ENCODE measurements at regions not wholly inside any gene's neighbourhood (a gene's known extent, or its start where the extent isn't known, plus 50 kb on each side); places are given as distances from the start of the nearest gene placed in this dataset.
"Not testable (repeated sequence)": the region's sequence is repeated elsewhere in the genome, so short reads cannot be mapped to it uniquely, and the experiment has no call there.

- Mint-ChIP-seq H3K4me1 (ENCODE audit: unreplicated experiment) (no peaks in the 10 kb centered on the region), H3K27me3 (no peaks in the 10 kb centered on the region), H3K9me3 (peaks cover 7% of the 10 kb centered on the region), H3K36me3 (no peaks in the 10 kb centered on the region), H3K27ac (no peak overlapping the region), H3K4me3 (no peak overlapping the region)
- DNase-seq (ENCODE audit: extremely low spot score, unreplicated experiment): no peak
- TF ChIP-seq CTCF (conservative IDR thresholded peaks at IDR 0.05): no peak
These were observed 1549.3 kb upstream of the ADGRL3 start for GRCh38 chr4:59650861-59651260.

GRCh38 chr4:59655996-59656395 lies 1544.1 kb upstream of the ADGRL3 start:
- Mint-ChIP-seq H3K36me3 (peaks cover 3% of the 10 kb centered on the region), H3K9me3 (peaks cover 7% of the 10 kb centered on the region), H3K4me1 (ENCODE audit: unreplicated experiment) (no peaks in the 10 kb centered on the region), H3K27ac (no peak overlapping the region), H3K4me3 (no peak overlapping the region), H3K27me3 (no peaks in the 10 kb centered on the region)
- no peak for TF ChIP-seq CTCF (conservative IDR thresholded peaks at IDR 0.05)
- DNase-seq (ENCODE audit: extremely low spot score, unreplicated experiment): no peak

- Mint-ChIP-seq H3K27ac (no peak overlapping the region), H3K9me3 (no peaks in the 10 kb centered on the region), H3K27me3 (no peaks in the 10 kb centered on the region), H3K36me3 (no peaks in the 10 kb centered on the region), H3K4me1 (ENCODE audit: unreplicated experiment) (no peaks in the 10 kb centered on the region), H3K4me3 (no peak overlapping the region)
- TF ChIP-seq CTCF (conservative IDR thresholded peaks at IDR 0.05): no peak
- DNase-seq (ENCODE audit: extremely low spot score, unreplicated experiment): no peak
These were observed 1535.4 kb upstream of the ADGRL3 start for GRCh38 chr4:59664771-59665170.

GRCh38 chr4:59666645-59667044 lies 1533.5 kb upstream of the ADGRL3 start:
- no peak for DNase-seq (ENCODE audit: extremely low spot score, unreplicated experiment)
- Mint-ChIP-seq H3K9me3 (no peaks in the 10 kb centered on the region), H3K27me3 (no peaks in the 10 kb centered on the region), H3K36me3 (no peaks in the 10 kb centered on the region), H3K4me1 (ENCODE audit: unreplicated experiment) (no peaks in the 10 kb centered on the region), H3K27ac (no peak overlapping the region), H3K4me3 (no peak overlapping the region)
- TF ChIP-seq CTCF (conservative IDR thresholded peaks at IDR 0.05): no peak

- no peaks in the 10 kb centered on the region for H3K27me3 Mint-ChIP-seq
- H3K9me3 Mint-ChIP-seq: no peaks in the 10 kb centered on the region
- H3K4me1 Mint-ChIP-seq (ENCODE audit: unreplicated experiment): no peaks in the 10 kb centered on the region
- no peak overlapping the region for H3K4me3 Mint-ChIP-seq
- H3K27ac Mint-ChIP-seq: no peak overlapping the region
- no peak for TF ChIP-seq CTCF (conservative IDR thresholded peaks at IDR 0.05)
- H3K36me3 Mint-ChIP-seq: no peaks in the 10 kb centered on the region
- DNase-seq (ENCODE audit: extremely low spot score, unreplicated experiment): no peak
These were observed 1529.1 kb upstream of the ADGRL3 start for GRCh38 chr4:59671037-59671436.

GRCh38 chr4:59676389-59676788 lies 1523.7 kb upstream of the ADGRL3 start:
- no peaks in the 10 kb centered on the region for H3K4me1 Mint-ChIP-seq (ENCODE audit: unreplicated experiment)
- H3K4me3 Mint-ChIP-seq: no peak overlapping the region
- H3K9me3 Mint-ChIP-seq: no peaks in the 10 kb centered on the region
- H3K36me3 Mint-ChIP-seq: no peaks in the 10 kb centered on the region
- TF ChIP-seq CTCF (conservative IDR thresholded peaks at IDR 0.05): no peak
- H3K27me3 Mint-ChIP-seq: no peaks in the 10 kb centered on the region
- DNase-seq (ENCODE audit: extremely low spot score, unreplicated experiment): no peak
- no peak overlapping the region for H3K27ac Mint-ChIP-seq

- DNase-seq (ENCODE audit: extremely low spot score, unreplicated experiment); H3K9me3 Mint-ChIP-seq; H3K4me3 Mint-ChIP-seq; H3K36me3 Mint-ChIP-seq; H3K4me1 Mint-ChIP-seq (ENCODE audit: unreplicated experiment); H3K27me3 Mint-ChIP-seq; H3K27ac Mint-ChIP-seq: not testable (repeated sequence)
These were observed 1523.1 kb upstream of the ADGRL3 start for GRCh38 chr4:59676992-59677391.

Measured in type B pancreatic cell (in vitro differentiated cells).